Suprapubic skin (tissue), 4 donors: ENCODE measurements at regions not wholly inside any gene's neighbourhood (a gene's known extent, or its start where the extent isn't known, plus 50 kb on each side); places are given as distances from the start of the nearest gene placed in this dataset.

ENCODE experiments used
- DNase-seq, 2 donors: peaks; one replicate each; pipeline ENCODE4 v3.0.0-alpha.2; 2019; ENCODE audit warnings: low spot score in 2 of 2
- H3K27ac ChIP-seq: fragments of 200-600 bp; sonication (generic); one replicate; pipeline ENCODE4 v1.5.1; 2019
- H3K27me3 ChIP-seq: fragments of 200-600 bp; sonication (generic); one replicate; pipeline ENCODE4 v1.5.1; 2019
- H3K36me3 ChIP-seq: fragments of 200-600 bp; sonication (generic); one replicate; pipeline ENCODE4 v1.5.1; 2019
- H3K4me1 ChIP-seq: fragments of 200-600 bp; sonication (generic); one replicate; pipeline ENCODE4 v1.5.1; 2019
- H3K4me3 ChIP-seq: fragments of 200-600 bp; sonication (generic); one replicate; pipeline ENCODE4 v1.5.1; 2019; ENCODE audit warnings: mild to moderate bottlenecking
- H3K9me3 ChIP-seq: fragments of 200-600 bp; sonication (generic); one replicate; pipeline ENCODE4 v1.5.1; 2019
- EP300 ChIP-seq: sonication (generic); formaldehyde crosslinking; IDR thresholded peaks from one replicate; pipeline ENCODE4 v1.6.1; 2017; ENCODE audit warnings: antibody characterized with exemption
- POLR2A ChIP-seq, 2 donors: fragments of 450-650 bp; IDR thresholded peaks; one replicate each; pipeline ENCODE4 v1.6.1; 2017; ENCODE audit warnings: antibody characterized with exemption in 2 of 2, mild to moderate bottlenecking in 2 of 2, moderate library complexity in 2 of 2
- POLR2AphosphoS5 ChIP-seq, 3 donors: sonication (generic); formaldehyde crosslinking; IDR thresholded peaks; one replicate each; pipeline ENCODE4 v1.6.1; 2017; ENCODE audit warnings: antibody characterized with exemption in 3 of 3
- WGBS: methylation state at CpG from one replicate; pipeline ENCODE4 v1.1.5; 2018; 5-methylcytosine and 5-hydroxymethylcytosine counted together
- TF ChIP-seq, protein P1 (sequence below), 2 donors: fragments of 200-600 bp in 1 of 2; fragments of 450-650 bp in 1 of 2; sonication (generic) in 1 of 2; IDR thresholded peaks; one replicate each; pipeline ENCODE4 v1.5.1; 2016 to 2019; ENCODE audit warnings: antibody characterized with exemption in 2 of 2, mild to moderate bottlenecking in 1 of 2, moderate library complexity in 1 of 2

DNA sequence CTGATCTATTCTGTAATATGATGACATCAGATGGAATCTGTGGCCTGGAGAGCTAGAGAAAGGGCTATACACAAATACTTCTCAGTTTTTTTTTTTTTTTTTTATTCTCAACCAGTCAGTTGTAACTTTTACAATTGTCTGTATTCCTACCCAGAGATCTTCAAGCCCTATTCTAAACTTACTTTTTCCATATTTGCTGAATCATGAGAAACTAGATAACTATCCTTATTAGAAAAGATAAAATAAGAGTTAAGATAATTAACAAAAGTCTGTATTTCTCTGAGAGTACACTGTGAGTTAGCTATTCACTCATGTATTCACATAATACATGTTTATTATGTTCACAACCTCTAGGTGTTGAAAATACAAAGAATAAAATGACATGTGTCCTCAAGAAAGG lies 1575.9 kb downstream of the EFNA5 start:
- DNase-seq: no peak
- H3K27me3 ChIP-seq: peaks cover 4% of the 10 kb centered on the region
- H3K4me1 ChIP-seq: peaks cover 3% of the 10 kb centered on the region
- H3K9me3 ChIP-seq: no peaks in the 10 kb centered on the region
- no peak overlapping the region for H3K27ac ChIP-seq
- no peak for TF ChIP-seq POLR2A (IDR thresholded peaks at IDR 0.05)
- TF ChIP-seq POLR2AphosphoS5 (IDR thresholded peaks at IDR 0.05): no peak
- no peak for TF ChIP-seq EP300
- TF ChIP-seq, protein P1, sequence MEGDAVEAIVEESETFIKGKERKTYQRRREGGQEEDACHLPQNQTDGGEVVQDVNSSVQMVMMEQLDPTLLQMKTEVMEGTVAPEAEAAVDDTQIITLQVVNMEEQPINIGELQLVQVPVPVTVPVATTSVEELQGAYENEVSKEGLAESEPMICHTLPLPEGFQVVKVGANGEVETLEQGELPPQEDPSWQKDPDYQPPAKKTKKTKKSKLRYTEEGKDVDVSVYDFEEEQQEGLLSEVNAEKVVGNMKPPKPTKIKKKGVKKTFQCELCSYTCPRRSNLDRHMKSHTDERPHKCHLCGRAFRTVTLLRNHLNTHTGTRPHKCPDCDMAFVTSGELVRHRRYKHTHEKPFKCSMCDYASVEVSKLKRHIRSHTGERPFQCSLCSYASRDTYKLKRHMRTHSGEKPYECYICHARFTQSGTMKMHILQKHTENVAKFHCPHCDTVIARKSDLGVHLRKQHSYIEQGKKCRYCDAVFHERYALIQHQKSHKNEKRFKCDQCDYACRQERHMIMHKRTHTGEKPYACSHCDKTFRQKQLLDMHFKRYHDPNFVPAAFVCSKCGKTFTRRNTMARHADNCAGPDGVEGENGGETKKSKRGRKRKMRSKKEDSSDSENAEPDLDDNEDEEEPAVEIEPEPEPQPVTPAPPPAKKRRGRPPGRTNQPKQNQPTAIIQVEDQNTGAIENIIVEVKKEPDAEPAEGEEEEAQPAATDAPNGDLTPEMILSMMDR (IDR thresholded peaks at IDR 0.05): no peak
- H3K4me3 ChIP-seq: no peak overlapping the region
- no peaks in the 10 kb centered on the region for H3K36me3 ChIP-seq

DNA sequence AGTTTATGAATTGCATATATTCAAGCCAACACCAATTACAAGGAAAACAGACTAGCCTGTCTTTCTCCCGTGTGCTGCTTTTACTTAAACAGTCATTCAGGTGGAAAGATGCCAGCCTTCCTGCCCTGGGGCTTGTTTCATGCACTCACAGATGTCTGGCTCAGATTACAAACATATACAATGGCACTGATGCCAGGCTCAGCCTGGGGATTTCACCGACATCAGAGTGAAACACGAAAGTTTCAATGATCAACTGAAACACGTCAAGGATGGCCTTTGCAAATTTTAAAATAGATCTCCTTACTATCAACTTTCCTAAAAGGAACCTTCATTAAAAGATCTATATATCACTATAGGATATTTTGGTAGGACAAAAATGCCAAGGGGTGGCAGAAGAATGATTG lies 1576.5 kb downstream of the EFNA5 start:
- WGBS: 37% methylated on average over 4 of the region's 4 CpGs
- no peaks in the 10 kb centered on the region for H3K9me3 ChIP-seq
- no peak for TF ChIP-seq EP300
- TF ChIP-seq POLR2A (IDR thresholded peaks at IDR 0.05): no peak
- TF ChIP-seq POLR2AphosphoS5 (IDR thresholded peaks at IDR 0.05): no peak
- TF ChIP-seq, protein P1 (IDR thresholded peaks at IDR 0.05): no peak

DNA sequence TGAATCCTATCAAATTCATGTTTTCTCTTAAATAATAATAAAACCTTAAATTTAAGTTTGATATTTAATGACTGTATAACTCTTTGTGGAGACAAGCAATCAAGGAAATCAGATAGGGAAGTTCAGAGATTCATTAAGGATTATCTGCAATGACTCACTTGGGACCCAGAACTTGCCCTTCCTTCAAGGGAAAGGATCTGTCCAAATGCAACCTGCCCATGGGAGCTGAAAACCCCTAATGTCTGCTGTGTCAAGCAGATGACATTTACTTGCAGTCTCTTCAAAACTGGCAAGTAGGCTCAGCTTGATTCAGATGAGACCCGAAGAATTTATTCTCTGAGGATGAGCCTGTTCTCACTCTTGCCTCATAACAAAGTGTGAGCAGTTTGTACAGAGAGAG lies 1577.6 kb downstream of the EFNA5 start:
- peaks cover 4% of the 10 kb centered on the region for H3K27me3 ChIP-seq
- DNase-seq: no peak
- H3K4me1 ChIP-seq: peaks cover 3% of the 10 kb centered on the region
- no peak for TF ChIP-seq POLR2A (IDR thresholded peaks at IDR 0.05)
- no peak for TF ChIP-seq EP300
- TF ChIP-seq, protein P1 (IDR thresholded peaks at IDR 0.05): no peak
- H3K9me3 ChIP-seq: no peaks in the 10 kb centered on the region
- WGBS: 78% methylated on average over 1 of the region's 1 CpG
- H3K36me3 ChIP-seq: no peaks in the 10 kb centered on the region
- no peak overlapping the region for H3K4me3 ChIP-seq
- H3K27ac ChIP-seq: no peak overlapping the region

More for the DNA sequence above, 1576.5 kb downstream of the EFNA5 start:
- DNase-seq: peak in 1 of 2 donors; percentile 72
- H3K36me3 ChIP-seq: no peaks in the 10 kb centered on the region
- H3K27me3 ChIP-seq: peaks cover 4% of the 10 kb centered on the region
- peaks cover 3% of the 10 kb centered on the region for H3K4me1 ChIP-seq
- H3K4me3 ChIP-seq: no peak overlapping the region
- H3K27ac ChIP-seq: no peak overlapping the region

DNA sequence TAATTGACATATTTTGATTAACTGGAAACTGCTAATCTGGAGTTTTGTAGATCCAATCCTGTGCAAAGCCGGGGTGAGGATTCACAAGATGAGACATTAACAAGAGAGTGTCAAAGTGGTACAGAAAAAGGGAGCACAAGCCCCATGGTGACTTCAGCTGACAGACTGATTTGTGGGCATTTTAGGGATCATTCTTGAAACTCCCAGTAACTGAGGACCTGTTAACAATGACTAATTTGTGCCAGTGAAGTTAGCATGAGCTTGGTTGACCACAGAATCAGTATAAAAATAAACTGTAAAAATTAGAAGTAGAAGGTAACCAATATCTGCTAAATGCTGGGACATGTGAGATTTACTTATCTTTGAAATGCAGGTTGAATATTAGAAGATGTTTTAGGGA lies 1578.3 kb downstream of the EFNA5 start:
- no peak for DNase-seq
- TF ChIP-seq, protein P1 (IDR thresholded peaks at IDR 0.05): no peak
- TF ChIP-seq POLR2AphosphoS5 (IDR thresholded peaks at IDR 0.05) (no peak), POLR2A (IDR thresholded peaks at IDR 0.05) (no peak), EP300 (no peak)
- no peak overlapping the region for H3K27ac ChIP-seq
- no peak overlapping the region for H3K4me3 ChIP-seq
- WGBS: 88% methylated on average over 1 of the region's 1 CpG
- H3K9me3 ChIP-seq: no peaks in the 10 kb centered on the region
- peaks cover 3% of the 10 kb centered on the region for H3K4me1 ChIP-seq
- H3K27me3 ChIP-seq: peaks cover 4% of the 10 kb centered on the region
- no peaks in the 10 kb centered on the region for H3K36me3 ChIP-seq

DNA sequence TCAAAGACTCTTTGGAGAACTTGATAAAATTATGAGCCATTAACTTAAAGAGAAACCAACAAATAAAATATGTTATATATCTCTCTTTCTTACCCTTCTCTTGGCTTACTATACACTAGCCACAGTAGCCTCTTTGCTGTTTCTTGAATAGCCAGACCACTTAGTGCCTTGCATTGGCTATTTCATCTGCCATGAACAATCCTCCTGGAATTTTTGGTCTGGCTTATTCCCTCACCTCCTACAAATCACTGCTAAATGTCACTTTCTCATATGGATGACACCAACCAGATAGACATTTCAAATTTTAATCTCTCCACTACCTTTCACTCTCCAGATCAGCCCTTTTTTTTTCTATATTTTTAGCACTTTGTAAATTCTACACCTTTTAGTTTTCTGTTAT lies 1581.7 kb downstream of the EFNA5 start:
- Histone ChIP-seq H3K36me3 (no peaks in the 10 kb centered on the region), H3K27me3 (peaks cover 4% of the 10 kb centered on the region), H3K27ac (no peak overlapping the region), H3K9me3 (no peaks in the 10 kb centered on the region), H3K4me1 (no peaks in the 10 kb centered on the region), H3K4me3 (no peak overlapping the region)
- TF ChIP-seq POLR2A (IDR thresholded peaks at IDR 0.05): no peak
- TF ChIP-seq, protein P1 (IDR thresholded peaks at IDR 0.05): no peak
- no peak for TF ChIP-seq EP300
- no peak for TF ChIP-seq POLR2AphosphoS5 (IDR thresholded peaks at IDR 0.05)
- DNase-seq: no peak
